Stimulated activated naive CD8-positive, alpha-beta T cell treated with anti-CD3 and anti-CD28 coated beads, Interleukin-15, amount 100 ng/mL, for 72 hours (primary cell): ENCODE measurements at regions not wholly inside any gene's neighbourhood (a gene's known extent, or its start where the extent isn't known, plus 50 kb on each side); places are given as distances from the start of the nearest gene placed in this dataset.
A peak's percentile ranks its signal among the peaks of the same experiment; 100 is the strongest.

Experiments
- ATAC-seq: fragments of 150-1000 bp; cut with Tn5 transposase; 2 replicates; pipeline ENCODE4 v1.10.0; 2021; ENCODE audit warnings: mild to moderate bottlenecking, moderate library complexity
- DNase-seq, 2 donors: peaks; one replicate each; pipeline ENCODE4 v3.0.0; 2021 to 2022
- H3K27ac Mint-ChIP-seq, 2 donors: one replicate each; pipeline ENCODE4 v1.8.0; 2022; ENCODE audit warnings: mild to moderate bottlenecking in 2 of 2, mixed read lengths in 2 of 2, moderate library complexity in 2 of 2
- H3K27me3 Mint-ChIP-seq: one replicate; pipeline ENCODE4 v1.8.0; 2022; ENCODE audit warnings: mixed read lengths
- H3K4me1 Mint-ChIP-seq: one replicate; pipeline ENCODE4 v1.8.0; 2022; ENCODE audit warnings: mild to moderate bottlenecking, mixed read lengths
- H3K4me3 Mint-ChIP-seq, 2 donors: one replicate each; pipeline ENCODE4 v1.8.0; 2022; ENCODE audit warnings: mild to moderate bottlenecking in 2 of 2, mixed read lengths in 2 of 2, moderate library complexity in 1 of 2
- H3K9me3 Mint-ChIP-seq, 2 donors: one replicate each; pipeline ENCODE4 v1.8.0; 2022; ENCODE audit warnings: mixed read lengths in 2 of 2

DNA sequence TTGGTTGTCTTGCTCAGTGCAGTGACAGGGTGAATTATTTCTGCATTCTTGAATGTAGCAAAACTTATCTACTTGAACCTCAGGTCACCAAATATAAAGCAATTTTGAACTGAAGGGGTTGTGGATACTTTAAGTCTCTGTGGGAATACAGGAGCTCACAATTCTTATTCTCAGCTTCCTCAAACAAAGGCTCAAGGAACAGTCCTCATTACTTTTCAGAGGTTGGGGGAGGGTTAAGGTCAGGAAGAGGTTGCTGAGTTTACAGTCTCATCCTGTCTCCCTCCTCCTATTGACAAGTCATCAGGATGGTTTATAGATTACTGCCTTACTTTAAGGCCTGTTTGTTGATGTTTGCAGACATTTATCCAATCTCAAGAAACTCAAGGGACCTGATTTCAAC lies 143.6 kb upstream of the SPACA1 start:
- Mint-ChIP-seq H3K4me3 (no peak overlapping the region), H3K27me3 (peaks cover 8% of the 10 kb centered on the region), H3K4me1 (peaks cover 23% of the 10 kb centered on the region), H3K27ac (no peak overlapping the region), H3K9me3 (no peaks in the 10 kb centered on the region)
- no peak for ATAC-seq
- no peak for DNase-seq

DNA sequence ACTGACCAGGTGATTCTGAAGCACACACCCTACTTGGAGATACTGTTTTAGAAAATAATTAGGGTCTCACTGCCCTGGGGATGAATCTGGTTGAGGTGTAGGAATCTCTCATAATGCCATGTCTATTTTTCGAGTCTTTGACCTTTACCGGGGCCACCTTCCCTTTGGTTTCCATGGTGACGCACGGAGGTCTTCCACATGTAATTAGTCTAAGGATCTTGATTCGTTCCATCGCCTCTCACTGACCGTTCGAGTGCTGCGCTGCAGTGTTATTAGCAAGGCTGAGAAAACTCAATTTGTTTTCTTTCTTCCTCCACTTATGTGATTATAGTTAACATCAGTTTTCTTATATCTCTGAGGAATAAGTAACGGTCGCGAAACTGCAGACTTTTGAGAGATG lies 144.3 kb upstream of the SPACA1 start:
- peaks cover 8% of the 10 kb centered on the region for H3K27me3 Mint-ChIP-seq
- no peak overlapping the region for H3K4me3 Mint-ChIP-seq
- peaks cover 16% of the 10 kb centered on the region for H3K4me1 Mint-ChIP-seq
- ATAC-seq (no peak), DNase-seq (no peak)
- H3K27ac Mint-ChIP-seq, result no peak overlapping the region
- no peaks in the 10 kb centered on the region for H3K9me3 Mint-ChIP-seq

DNA sequence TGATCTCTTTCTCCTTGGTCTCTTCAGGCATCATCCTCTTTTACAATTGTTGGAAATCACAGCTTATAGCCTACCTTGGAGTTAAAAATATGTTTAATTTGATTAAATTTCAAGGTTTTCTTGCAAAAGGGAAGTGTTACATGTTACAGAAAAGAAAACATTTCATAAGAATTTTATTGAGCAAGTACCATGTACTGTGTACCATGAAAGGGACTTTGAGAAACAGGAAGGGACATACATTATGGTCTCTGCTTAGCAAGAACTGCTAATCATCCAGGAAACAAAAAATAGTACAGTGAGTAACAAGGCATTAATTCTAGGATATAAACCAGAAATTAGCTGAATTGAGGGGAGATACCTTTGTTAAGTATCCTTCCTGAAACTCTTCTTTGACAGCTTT lies 145.3 kb upstream of the SPACA1 start:
- DNase-seq, result no peak
- Mint-ChIP-seq H3K4me3 (no peak overlapping the region), H3K27ac (no peak overlapping the region), H3K4me1 (peaks cover 7% of the 10 kb centered on the region), H3K9me3 (no peaks in the 10 kb centered on the region), H3K27me3 (peaks cover 8% of the 10 kb centered on the region)
- ATAC-seq, result no peak

DNA sequence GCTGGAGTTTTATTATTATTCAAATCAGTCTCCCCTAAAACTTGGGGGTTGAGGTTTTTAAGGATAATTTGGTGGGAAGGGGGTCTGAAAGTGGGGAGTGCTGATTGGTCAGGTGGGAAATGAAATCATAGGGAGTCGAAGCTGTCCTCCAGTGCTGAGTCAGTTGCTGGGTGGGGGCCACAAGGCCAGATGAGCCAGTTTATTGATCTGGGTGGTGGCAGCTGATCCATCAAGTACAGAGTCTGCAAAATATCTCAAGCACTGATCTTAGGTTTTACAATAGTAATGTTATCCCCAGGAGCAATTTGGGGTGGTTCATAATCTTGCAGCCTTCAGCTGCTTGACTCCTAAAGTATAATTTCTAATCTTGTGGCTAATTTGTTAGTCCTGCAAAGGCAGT lies 146.0 kb upstream of the SPACA1 start:
- Mint-ChIP-seq H3K9me3 (no peaks in the 10 kb centered on the region), H3K4me3 (no peak overlapping the region), H3K27me3 (peaks cover 8% of the 10 kb centered on the region), H3K27ac (no peak overlapping the region), H3K4me1 (no peaks in the 10 kb centered on the region)
- no peak for DNase-seq
- ATAC-seq, result no peak

DNA sequence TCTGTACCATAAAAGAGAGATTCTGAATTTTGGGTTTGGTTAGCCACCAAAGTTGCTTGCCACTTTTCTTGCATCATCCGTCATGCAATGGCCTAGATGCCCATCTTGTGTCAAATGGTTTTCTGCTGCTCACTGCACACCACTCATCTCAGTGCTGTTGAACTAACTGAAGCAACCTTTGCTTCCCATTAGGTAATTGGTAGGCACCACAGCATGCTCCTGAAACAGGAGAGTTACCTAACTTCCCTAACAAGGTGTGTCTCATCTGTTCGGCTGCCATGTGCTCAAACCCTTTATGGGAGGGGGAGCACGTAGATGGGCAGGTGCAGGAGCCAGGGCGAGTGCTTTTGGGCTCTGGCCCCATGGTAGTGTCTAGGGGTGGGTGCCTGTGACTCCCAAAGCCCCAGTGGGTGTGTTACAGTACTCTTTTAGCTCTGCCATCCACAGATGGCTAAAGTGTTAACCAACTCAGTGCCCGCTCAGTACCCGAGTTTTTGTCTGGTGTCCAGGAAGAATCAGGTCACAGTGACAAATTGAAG lies 147.4 kb upstream of the SPACA1 start:
- no peak for DNase-seq
- ATAC-seq, result peak; percentile 9
- Mint-ChIP-seq H3K4me3 (no peak overlapping the region), H3K27ac (no peak overlapping the region), H3K4me1 (no peaks in the 10 kb centered on the region), H3K27me3 (no peaks in the 10 kb centered on the region), H3K9me3 (no peaks in the 10 kb centered on the region)

DNA sequence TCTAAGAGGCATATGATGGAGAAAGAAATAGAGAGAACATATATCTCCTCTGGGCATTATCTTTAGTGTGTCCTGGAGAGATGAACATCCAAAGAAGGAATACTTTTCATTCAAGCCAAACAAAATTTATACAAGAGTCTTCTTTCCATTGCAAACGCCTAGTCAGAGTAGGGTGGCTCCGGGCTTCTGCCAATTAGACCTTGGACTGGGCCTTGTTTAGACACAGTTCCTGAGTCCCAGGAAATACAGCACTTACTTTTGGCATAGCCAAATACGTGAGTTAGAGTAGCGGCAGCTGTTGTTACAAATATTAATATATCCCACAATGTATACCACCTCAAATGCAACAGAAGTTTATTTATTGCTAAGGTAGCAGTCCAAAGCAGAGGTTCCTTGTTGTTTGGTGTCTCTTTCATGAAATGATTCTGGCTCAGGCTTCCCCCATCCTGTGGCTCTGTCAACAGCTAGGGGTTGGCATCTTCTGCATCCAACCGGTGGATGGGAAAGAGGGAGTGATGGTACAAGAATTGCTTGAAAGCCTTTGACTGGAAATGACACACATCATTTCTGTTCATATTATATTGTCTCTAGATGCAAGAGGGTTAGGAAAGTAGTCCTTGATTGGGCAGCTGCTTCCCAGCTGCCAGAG lies 148.0 kb upstream of the SPACA1 start:
- H3K4me1 Mint-ChIP-seq, result no peaks in the 10 kb centered on the region
- no peak overlapping the region for H3K27ac Mint-ChIP-seq
- H3K9me3 Mint-ChIP-seq, result no peaks in the 10 kb centered on the region
- ATAC-seq (no peak), DNase-seq (no peak)
- H3K27me3 Mint-ChIP-seq, result no peaks in the 10 kb centered on the region
- no peak overlapping the region for H3K4me3 Mint-ChIP-seq

DNA sequence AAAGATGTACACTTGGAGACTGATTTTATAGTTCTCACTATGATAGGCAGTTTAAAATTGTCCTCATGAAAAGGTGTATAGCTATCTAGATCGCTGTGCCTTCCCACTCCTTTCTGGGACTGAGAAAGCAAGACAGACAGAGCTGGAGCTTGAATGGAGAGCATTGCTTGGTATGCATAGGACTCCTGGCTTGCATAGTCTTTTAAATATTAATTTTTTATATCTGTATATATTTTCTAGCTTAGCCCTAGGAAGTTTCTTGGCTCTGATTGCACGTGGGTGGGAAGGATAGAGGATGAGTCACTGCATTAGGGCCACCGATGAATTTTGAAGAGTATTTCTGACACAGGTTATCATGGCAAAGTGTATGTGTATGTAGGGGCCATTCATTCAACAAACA lies 150.0 kb upstream of the SPACA1 start:
- H3K27ac Mint-ChIP-seq, result no peak overlapping the region
- DNase-seq (no peak), ATAC-seq (no peak)
- no peak overlapping the region for H3K4me3 Mint-ChIP-seq
- H3K4me1 Mint-ChIP-seq, result no peaks in the 10 kb centered on the region
- no peaks in the 10 kb centered on the region for H3K27me3 Mint-ChIP-seq
- no peaks in the 10 kb centered on the region for H3K9me3 Mint-ChIP-seq

DNA sequence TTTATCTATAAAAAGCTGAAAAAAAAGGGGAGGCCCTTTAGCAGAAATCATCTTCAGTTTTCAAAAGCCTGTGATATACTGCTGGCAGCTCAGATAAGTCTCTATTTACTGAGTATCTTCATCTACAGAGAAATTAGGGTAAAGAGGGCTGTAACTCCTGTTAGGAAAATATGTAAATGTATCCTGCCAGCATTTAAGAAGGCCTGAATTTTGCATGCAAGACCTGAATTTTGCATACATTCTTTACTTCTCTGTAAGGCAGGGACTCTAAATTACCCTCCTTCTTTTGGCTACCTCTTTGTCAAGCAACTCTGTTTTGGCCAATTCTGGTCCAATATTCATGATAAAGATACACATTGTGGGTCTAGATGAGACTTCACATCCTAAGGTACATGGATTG lies 150.6 kb upstream of the SPACA1 start:
- H3K27ac Mint-ChIP-seq, result no peak overlapping the region
- no peaks in the 10 kb centered on the region for H3K4me1 Mint-ChIP-seq
- no peaks in the 10 kb centered on the region for H3K9me3 Mint-ChIP-seq
- no peak overlapping the region for H3K4me3 Mint-ChIP-seq
- no peak for DNase-seq
- H3K27me3 Mint-ChIP-seq, result no peaks in the 10 kb centered on the region
- ATAC-seq, result no peak

DNA sequence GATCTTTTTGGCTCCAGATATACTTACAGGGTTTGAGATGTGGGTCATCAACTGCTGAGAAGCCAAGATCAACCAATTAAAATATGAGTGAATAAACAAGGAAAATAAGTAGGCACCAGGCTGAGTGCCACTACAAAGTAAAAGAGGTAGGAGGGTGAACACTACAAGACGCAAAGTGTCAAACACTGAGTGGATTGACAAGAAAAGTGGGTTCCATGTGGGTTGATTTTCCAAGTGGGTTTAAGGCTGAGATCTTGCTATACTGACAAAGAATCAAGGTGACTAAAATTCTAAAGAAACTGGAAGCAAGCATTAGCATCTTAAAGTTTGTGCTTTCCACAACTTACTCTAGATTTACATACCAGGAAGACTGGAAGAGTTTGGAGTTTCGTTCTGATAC lies 160.4 kb upstream of the SPACA1 start:
- DNase-seq (no peak), ATAC-seq (no peak)
- H3K4me3 Mint-ChIP-seq, result no peak overlapping the region
- H3K27me3 Mint-ChIP-seq, result peaks cover 1% of the 10 kb centered on the region
- no peak overlapping the region for H3K27ac Mint-ChIP-seq
- no peaks in the 10 kb centered on the region for H3K4me1 Mint-ChIP-seq
- peaks cover 0 to 1% of the 10 kb centered on the region in 2 donors for H3K9me3 Mint-ChIP-seq

DNA sequence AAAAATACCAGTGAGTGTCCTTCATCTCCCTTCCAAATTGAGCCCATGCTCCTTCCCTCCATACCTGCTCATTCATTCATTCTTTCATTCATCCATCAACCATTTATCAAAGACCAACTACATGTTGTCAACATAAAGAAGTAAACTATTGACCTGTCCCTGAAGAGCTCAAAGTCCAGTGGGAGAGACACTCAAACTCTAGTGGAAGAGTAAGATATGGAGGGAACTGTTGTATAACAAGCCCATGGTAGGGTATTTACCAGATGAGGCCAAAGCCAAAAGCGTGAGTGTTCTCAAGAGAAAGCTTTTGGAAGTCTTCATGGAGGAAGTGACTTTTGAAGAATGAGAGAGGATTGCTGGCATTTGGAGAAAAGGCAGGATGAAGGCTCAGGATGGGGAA lies 163.4 kb upstream of the SPACA1 start:
- Mint-ChIP-seq H3K4me3 (no peak overlapping the region), H3K4me1 (no peaks in the 10 kb centered on the region), H3K27me3 (peaks cover 8% of the 10 kb centered on the region), H3K27ac (no peak overlapping the region), H3K9me3 (peaks cover 0 to 7% of the 10 kb centered on the region in 2 donors)
- DNase-seq (no peak), ATAC-seq (no peak)

DNA sequence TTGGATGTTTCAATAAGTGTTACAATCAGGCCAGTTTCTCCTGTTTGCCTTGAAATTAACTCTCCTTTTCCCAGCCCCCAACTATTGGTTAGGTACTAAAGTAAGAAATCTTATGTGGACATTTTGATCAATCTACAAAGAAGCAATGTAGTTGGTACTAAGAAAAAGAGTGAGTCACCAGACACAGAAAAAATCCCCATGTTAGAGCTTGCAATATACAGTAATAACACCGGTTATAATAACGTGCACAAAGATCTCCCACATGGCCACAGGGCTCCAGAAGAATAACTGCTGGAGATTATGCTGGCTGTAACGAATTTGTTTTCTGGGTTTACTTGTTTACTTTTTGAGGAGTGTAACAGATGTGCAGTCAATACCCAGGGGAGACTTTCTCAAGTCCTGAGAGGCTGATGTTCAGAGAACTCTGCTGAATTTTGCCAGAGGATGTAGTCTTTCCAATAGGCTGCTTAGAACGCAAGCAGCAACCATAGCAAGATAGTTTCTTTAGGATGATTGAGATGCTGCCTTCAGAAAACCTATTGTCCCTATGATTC lies 166.2 kb upstream of the SPACA1 start:
- Mint-ChIP-seq H3K4me3 (no peak overlapping the region), H3K9me3 (peaks cover 0 to 7% of the 10 kb centered on the region in 2 donors), H3K4me1 (no peaks in the 10 kb centered on the region), H3K27ac (no peak overlapping the region), H3K27me3 (peaks cover 13% of the 10 kb centered on the region)
- ATAC-seq (no peak), DNase-seq (no peak)

DNA sequence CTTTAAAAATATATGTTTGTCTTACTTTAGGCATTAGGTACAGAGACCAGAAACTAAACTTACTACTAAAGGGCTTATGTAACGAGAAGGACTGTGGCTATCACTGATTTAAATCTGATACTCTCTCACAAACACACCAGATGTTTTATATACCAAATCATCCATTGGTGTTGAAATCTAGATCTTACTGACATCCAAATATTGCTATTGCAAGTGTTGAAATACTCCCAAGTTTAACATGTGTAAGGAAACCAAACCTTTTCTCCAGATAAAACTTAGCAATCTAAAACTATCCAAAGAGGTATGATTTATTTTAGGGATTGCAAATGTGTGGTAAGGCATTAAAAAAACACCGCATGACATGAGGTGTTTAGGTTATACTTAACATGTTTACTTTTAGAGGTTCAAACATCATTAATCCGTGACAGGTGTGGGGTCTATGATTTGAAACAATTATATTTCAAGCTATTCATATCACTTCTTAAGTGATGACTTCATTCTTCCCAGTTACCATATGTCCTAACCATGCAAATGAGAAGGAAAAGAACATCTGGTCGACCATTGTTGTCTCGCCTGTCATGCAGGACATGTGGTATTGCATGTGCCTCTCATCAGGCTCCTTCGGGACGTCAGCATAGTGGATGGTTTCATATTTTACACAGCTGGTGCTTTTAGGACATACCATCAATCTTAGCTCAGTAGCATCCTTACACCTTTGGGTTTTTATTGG lies 168.3 kb upstream of the SPACA1 start:
- H3K9me3 Mint-ChIP-seq, result peaks cover 0 to 7% of the 10 kb centered on the region in 2 donors
- no peak for ATAC-seq
- no peak overlapping the region for H3K4me3 Mint-ChIP-seq
- peaks cover 32% of the 10 kb centered on the region for H3K27me3 Mint-ChIP-seq
- no peaks in the 10 kb centered on the region for H3K4me1 Mint-ChIP-seq
- no peak for DNase-seq
- no peak overlapping the region for H3K27ac Mint-ChIP-seq

DNA sequence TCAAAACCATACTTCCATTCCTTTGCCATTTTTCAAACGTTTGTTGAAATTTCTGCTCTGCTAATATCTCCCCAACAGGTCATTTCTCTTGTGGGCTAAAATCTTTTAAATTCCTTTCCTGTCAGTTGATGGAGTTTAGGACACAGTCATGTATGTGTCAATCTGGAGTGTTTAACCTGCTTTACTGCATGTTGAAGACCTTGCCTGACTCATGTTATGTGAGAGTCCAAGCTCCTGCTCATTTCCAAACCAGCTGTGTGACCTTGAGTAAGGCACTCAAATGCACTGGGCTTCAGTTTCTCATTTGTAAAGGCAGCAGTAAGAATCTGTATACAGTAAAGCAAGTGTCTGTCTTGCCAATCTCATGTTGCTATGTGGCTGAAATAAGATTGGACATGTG lies 171.9 kb upstream of the SPACA1 start:
- H3K9me3 Mint-ChIP-seq, result no peaks in the 10 kb centered on the region
- ATAC-seq (no peak), DNase-seq (no peak)
- H3K27ac Mint-ChIP-seq, result no peak overlapping the region
- no peaks in the 10 kb centered on the region for H3K4me1 Mint-ChIP-seq
- peaks cover 33% of the 10 kb centered on the region for H3K27me3 Mint-ChIP-seq
- no peak overlapping the region for H3K4me3 Mint-ChIP-seq

DNA sequence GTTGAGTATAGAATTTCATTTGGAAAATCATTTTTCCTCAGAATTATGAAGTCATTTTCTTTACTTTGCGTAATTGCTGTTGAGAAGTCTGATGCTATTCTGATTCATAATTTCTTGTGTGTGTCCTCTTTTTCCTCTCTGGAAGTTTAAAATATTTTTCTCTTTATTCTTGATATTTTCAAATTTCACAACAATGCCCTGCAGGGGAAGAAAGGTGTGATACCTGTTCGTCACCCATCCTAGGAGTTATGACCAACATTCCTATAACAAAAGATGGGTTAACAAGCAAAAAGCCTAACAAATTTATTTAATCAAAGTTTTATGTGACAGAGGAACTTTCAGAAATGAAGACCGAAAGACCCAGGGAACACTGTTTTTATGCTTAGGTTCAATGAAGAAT lies 171.5 kb upstream of the AKIRIN2 start:
- no peaks in the 10 kb centered on the region for H3K9me3 Mint-ChIP-seq

DNA sequence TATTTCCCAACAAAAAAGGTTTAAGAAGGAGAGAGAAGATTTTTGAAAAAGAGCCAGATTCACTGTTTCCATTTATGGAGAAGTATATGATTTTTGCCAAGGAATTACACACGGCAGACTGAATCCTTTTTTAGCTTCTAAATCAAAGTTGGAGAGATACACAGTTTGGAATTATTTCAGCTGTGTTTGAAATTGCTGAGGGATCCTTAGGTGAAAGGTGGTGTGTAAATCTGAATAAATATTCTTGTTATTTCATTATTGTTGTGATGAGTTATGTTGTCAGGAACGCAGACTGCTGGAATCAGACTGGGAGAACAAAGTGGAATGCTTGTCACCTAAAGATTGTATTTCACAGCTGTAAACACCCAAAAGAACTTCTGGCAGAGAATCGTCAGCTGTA lies 168.5 kb upstream of the AKIRIN2 start:
- no peak overlapping the region for H3K4me3 Mint-ChIP-seq
- no peak overlapping the region for H3K27ac Mint-ChIP-seq
- no peaks in the 10 kb centered on the region for H3K9me3 Mint-ChIP-seq
- no peaks in the 10 kb centered on the region for H3K4me1 Mint-ChIP-seq
- ATAC-seq (no peak), DNase-seq (no peak)
- peaks cover 29% of the 10 kb centered on the region for H3K27me3 Mint-ChIP-seq

More for the DNA sequence above, 171.5 kb upstream of the AKIRIN2 start:
- ATAC-seq, result no peak
- no peak for DNase-seq
- Mint-ChIP-seq H3K27me3 (peaks cover 33% of the 10 kb centered on the region), H3K4me1 (no peaks in the 10 kb centered on the region), H3K4me3 (no peak overlapping the region), H3K27ac (no peak overlapping the region)
